Tibial artery (tissue), 4 donors: ENCODE measurements at regions not wholly inside any gene's neighbourhood (a gene's known extent, or its start where the extent isn't known, plus 50 kb on each side); places are given as distances from the start of the nearest gene placed in this dataset.

Experiments
- DNase-seq, 2 donors: peaks; one replicate each; pipeline ENCODE4 v3.0.0-alpha.2; 2019
- H3K27ac ChIP-seq, 2 donors: fragments of 200-600 bp; sonication (generic) in 1 of 2; 1 replicate in 1 of 2; 2 replicates in 1 of 2; pipeline ENCODE4 v1.5.1; 2018 to 2019; ENCODE audit warnings: mild to moderate bottlenecking in 1 of 2
- H3K27me3 ChIP-seq, 2 donors: fragments of 200-600 bp; sonication (generic) in 1 of 2; one replicate each; pipeline versions ENCODE4 v1.5.1 to v1.6.0; 2016 to 2019
- H3K36me3 ChIP-seq, 3 donors: fragments of 200-600 bp; sonication (generic) in 2 of 3; one replicate each; pipeline ENCODE4 v1.5.1; 2016 to 2019; ENCODE audit warnings: mild to moderate bottlenecking in 2 of 3
- H3K4me1 ChIP-seq, 4 donors: fragments of 200-600 bp; sonication (generic) in 2 of 4; 1 replicate in 3 of 4; 2 replicates in 1 of 4; pipeline ENCODE4 v1.5.1; 2016 to 2019
- H3K4me3 ChIP-seq, 2 donors: fragments of 200-600 bp; sonication (generic) in 1 of 2; 1 replicate in 1 of 2; 2 replicates in 1 of 2; pipeline ENCODE4 v1.5.1; 2018 to 2019; ENCODE audit warnings: mild to moderate bottlenecking in 2 of 2
- H3K9me3 ChIP-seq, 3 donors: fragments of 200-600 bp; sonication (generic) in 1 of 3; one replicate each; pipeline ENCODE4 v1.5.1; 2016 to 2019
- intact Hi-C: fragments of 100-400 bp; cut with DNase I; formaldehyde crosslinking; loops from one replicate; pipeline ENCODE4 v1.15.0; 2023; ENCODE audit warnings: low total_unique reads
- TF ChIP-seq, protein P1 (sequence below), 2 experiments: fragments of 200-600 bp in 1 of 2; fragments of 450-650 bp in 1 of 2; IDR thresholded peaks; one replicate each; pipeline ENCODE4 v1.5.1; 2017 to 2019; ENCODE audit warnings: antibody characterized with exemption in 2 of 2, mild to moderate bottlenecking in 1 of 2, moderate library complexity in 1 of 2

DNA sequence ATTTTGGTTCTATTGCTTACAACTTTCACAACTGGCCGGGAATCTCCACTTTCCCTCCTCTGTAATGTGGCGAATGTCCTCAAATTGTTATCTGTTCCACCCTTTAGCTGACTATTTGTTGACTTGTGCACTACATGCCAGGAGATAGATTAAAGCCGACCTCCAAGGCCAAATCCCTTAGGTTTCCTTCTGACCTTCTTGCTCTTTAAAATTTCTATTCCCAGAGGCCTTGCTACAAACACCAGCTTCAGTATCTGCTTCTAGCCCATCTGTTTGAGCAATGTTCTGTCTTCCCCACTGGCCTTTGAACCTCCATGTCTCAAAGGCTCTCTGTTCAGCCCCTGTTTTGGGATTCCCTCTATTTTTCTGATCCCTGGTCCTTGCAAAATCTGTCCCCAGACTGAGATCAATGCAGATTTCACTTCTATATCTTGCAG lies 426.2 kb downstream of the LRATD1 start:
- no peak overlapping the region for H3K27ac ChIP-seq
- H3K27me3 ChIP-seq: no peaks in the 10 kb centered on the region
- intact Hi-C loops: no loop called here
- no peaks in the 10 kb centered on the region for H3K9me3 ChIP-seq
- H3K4me3 ChIP-seq: no peak overlapping the region
- TF ChIP-seq, protein P1, sequence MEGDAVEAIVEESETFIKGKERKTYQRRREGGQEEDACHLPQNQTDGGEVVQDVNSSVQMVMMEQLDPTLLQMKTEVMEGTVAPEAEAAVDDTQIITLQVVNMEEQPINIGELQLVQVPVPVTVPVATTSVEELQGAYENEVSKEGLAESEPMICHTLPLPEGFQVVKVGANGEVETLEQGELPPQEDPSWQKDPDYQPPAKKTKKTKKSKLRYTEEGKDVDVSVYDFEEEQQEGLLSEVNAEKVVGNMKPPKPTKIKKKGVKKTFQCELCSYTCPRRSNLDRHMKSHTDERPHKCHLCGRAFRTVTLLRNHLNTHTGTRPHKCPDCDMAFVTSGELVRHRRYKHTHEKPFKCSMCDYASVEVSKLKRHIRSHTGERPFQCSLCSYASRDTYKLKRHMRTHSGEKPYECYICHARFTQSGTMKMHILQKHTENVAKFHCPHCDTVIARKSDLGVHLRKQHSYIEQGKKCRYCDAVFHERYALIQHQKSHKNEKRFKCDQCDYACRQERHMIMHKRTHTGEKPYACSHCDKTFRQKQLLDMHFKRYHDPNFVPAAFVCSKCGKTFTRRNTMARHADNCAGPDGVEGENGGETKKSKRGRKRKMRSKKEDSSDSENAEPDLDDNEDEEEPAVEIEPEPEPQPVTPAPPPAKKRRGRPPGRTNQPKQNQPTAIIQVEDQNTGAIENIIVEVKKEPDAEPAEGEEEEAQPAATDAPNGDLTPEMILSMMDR (IDR thresholded peaks at IDR 0.05): no peak
- no peaks in the 10 kb centered on the region for H3K4me1 ChIP-seq
- DNase-seq: no peak
- no peaks in the 10 kb centered on the region for H3K36me3 ChIP-seq

DNA sequence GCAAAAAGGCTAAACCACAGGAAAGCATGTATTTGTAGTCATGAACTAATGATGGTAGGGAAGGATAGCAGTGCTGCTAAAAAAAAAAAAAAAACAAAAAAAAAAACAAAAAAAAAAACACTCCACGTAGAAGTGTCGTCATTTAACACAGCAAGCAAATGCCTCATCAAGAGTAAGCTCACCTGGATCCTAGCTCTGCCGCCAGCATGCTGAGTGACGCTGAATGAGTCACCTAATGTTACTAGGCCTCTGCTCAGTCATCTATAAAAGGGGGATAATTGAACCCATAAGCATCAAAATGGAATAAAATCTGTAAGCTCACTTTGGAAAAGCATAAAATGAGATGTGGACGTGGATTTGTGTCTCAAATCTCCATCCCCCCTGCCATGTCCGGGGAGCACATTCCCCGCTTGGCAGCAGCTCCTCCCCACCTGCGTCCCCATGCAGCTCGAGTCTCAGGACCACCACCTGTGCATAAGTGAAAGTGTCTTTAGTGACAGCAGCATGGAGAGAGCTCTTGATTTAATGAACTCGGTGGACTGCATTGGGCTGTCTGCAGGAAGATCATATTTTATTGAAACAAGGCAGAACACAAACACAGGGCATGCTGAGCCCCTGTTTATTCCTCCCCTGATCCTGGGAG lies 427.5 kb downstream of the LRATD1 start:
- H3K4me1 ChIP-seq: no peaks in the 10 kb centered on the region
- H3K36me3 ChIP-seq: no peaks in the 10 kb centered on the region
- DNase-seq: no peak
- no peak overlapping the region for H3K4me3 ChIP-seq
- TF ChIP-seq, protein P1 (IDR thresholded peaks at IDR 0.05): no peak
- no peaks in the 10 kb centered on the region for H3K9me3 ChIP-seq
- intact Hi-C loops: no loop called here
- no peaks in the 10 kb centered on the region for H3K27me3 ChIP-seq
- no peak overlapping the region for H3K27ac ChIP-seq

DNA sequence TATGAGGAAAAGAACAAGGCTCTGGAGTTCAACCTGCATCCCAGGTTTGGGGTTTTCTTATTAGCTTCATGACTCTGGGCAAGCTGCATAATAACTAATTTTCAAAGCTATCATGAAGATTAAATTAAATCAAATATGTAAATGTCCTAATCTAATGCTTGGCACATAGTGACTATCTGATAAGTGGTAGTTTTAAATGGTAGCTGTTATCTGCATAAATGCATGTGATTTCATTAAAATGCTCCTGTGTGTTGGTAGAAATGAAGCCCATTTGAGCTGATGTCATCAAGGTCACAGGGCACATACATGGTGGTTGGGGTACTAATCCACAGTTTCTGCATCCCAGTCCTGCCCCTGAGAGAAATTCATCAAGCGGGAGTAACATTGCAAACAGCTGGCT lies 428.8 kb downstream of the LRATD1 start:
- Histone ChIP-seq H3K27ac (no peak overlapping the region), H3K4me1 (no peaks in the 10 kb centered on the region), H3K36me3 (no peaks in the 10 kb centered on the region), H3K27me3 (no peaks in the 10 kb centered on the region), H3K9me3 (peaks cover 0 to 5% (median 0%) of the 10 kb centered on the region in 3 donors), H3K4me3 (no peak overlapping the region)
- TF ChIP-seq, protein P1 (IDR thresholded peaks at IDR 0.05): no peak
- intact Hi-C loops: no loop called here
- no peak for DNase-seq

DNA sequence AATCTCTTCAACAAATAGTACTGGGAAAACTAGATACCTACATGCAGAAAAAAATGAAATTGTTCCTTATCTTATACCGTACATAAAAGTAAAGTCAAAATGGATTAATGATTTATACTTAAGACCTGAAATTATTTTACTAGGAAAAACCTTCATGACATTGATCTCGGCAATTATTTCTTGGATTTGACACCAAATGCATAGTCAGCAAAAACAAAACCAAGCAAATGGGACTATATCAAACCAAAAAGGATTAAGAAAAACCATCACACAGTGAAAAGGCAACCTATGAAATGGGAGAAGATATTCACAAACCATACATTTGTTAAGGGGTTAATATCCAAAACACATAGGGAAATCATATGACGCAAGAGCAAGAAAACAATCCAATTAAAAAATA lies 433.6 kb downstream of the LRATD1 start:
- intact Hi-C loops: no loop called here
- TF ChIP-seq, protein P1 (IDR thresholded peaks at IDR 0.05): no peak
- H3K9me3 ChIP-seq: peaks cover 0 to 5% (median 0%) of the 10 kb centered on the region in 3 donors
- no peak overlapping the region for H3K4me3 ChIP-seq
- no peak for DNase-seq
- no peaks in the 10 kb centered on the region for H3K27me3 ChIP-seq
- H3K27ac ChIP-seq: no peak overlapping the region
- no peaks in the 10 kb centered on the region for H3K4me1 ChIP-seq
- no peaks in the 10 kb centered on the region for H3K36me3 ChIP-seq

DNA sequence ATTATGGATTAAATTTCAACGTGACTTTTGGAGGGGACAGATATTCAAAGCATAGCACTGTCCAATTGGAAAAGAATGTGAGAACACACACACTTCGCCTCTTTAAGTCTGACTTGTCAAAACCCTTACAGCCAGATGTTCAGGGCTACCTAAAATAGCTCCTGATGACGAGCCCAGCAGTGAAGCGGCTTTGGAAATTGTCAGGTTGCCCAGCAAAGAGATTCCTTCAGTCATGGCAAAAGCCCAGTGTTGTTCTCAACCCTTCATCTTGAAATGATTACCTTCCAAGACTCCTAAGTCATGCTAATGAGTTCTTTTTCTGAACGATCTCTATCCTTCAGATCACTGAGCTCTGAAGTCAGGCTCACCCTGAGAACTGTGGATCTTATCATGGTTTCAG lies 436.6 kb downstream of the LRATD1 start:
- DNase-seq: no peak
- Histone ChIP-seq H3K27me3 (no peaks in the 10 kb centered on the region), H3K27ac (no peak overlapping the region), H3K4me3 (no peak overlapping the region), H3K4me1 (no peaks in the 10 kb centered on the region), H3K9me3 (peaks cover 0 to 5% (median 0%) of the 10 kb centered on the region in 3 donors), H3K36me3 (no peaks in the 10 kb centered on the region)
- TF ChIP-seq, protein P1 (IDR thresholded peaks at IDR 0.05): no peak
- intact Hi-C loops: no loop called here

DNA sequence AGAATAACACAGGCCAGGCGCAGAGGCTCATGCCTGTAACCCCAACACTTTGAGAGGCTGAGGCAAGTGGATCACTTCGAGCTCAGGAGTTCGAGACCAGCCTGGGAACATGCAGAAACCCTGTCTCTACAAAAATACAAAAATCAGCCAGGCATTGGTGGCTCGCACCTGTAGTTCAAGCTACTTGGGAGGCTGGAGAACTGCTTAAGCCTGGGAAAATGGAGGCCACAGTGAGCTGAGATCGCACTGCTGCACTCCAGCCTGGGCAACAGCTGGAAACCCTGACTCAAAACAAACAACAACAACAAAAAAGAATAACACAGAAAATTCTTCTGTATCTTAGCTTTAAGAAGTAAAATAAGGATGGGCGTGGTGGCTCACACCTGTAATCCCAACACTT lies 440.3 kb downstream of the LRATD1 start:
- no peak overlapping the region for H3K4me3 ChIP-seq
- intact Hi-C loops: no loop called here
- H3K27ac ChIP-seq: no peak overlapping the region
- no peaks in the 10 kb centered on the region for H3K36me3 ChIP-seq
- no peaks in the 10 kb centered on the region for H3K4me1 ChIP-seq
- TF ChIP-seq, protein P1 (IDR thresholded peaks at IDR 0.05): no peak
- H3K27me3 ChIP-seq: no peaks in the 10 kb centered on the region
- H3K9me3 ChIP-seq: no peaks in the 10 kb centered on the region
- no peak for DNase-seq
